Right hindlimb (tissue), 1 donor: ENCODE measurements at regions not wholly inside any gene's neighbourhood (a gene's known extent, or its start where the extent isn't known, plus 50 kb on each side); places are given as distances from the start of the nearest gene placed in this dataset.
A peak's percentile ranks its signal among the peaks of the same experiment; 100 is the strongest.

Experiments used
- DNase-seq: peaks from one replicate; pipeline ENCODE4 v3.0.0-alpha.2; 2018

DNA sequence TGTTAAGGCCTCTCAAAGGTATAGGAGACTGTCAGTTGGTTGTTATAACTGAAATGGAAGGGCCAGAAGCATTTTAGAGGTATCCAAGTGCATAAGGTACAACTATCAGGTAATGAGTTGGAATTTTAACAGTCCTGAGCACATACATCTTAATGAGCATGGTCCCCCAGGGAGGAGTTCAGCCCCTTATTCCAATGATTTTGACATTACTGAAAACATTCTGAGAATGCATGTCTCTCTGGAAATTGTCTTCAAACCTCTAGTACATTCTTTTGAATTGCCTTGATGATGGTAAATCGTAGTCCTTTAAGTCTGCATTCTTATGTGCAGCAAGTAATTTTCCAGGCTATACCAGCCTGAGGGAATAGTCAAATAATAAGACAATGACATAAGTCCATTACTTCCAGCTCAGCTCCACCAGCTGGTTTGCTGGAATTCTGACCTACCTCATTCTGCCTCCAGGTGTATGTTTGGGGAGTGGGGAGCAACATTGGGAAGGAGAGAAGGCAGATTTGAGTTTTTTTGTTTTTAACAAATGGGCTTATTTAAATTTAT, 239.2 kb downstream of the MSRB3 start:
- DNase-seq, result no peak

DNA sequence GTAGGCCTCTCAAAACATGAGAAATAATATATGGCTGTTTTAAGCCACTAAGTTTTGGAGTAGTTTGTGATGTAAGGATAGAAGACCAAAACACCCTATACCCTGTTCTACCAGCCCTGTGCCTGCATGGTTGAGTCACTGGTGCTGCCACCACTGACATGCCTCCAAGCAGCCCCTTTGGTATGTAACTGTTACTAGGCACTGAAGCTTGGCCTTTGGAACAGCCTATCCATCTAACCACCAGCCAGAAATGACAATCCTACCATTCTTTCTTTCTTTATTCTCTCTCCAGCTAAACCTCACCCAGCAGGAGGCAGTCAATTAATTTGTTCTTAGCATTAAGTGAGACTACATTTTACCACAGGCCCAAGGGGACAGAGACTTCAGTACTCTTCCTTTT, 240.3 kb downstream of the MSRB3 start:
- no peak for DNase-seq

DNA sequence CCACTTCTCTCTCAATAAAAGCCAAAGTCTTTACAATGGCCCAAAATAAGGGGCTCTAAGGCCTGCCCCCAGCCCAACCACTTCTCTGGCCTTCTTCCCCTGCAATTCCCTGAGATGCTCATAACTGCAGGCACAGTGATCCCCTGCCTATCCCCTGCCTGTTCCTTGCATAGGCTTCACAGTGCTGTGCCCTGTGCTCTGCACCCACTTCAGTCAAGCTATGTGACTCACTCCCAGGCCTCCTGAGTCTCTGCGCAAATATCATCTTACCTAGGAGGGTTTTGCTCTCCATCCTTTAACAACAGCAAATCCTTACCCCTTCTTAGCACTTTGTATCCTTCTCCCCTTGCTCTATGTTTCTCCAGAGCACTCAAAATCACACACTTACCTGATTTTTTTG, 242.2 kb downstream of the MSRB3 start:
- no peak for DNase-seq

DNA sequence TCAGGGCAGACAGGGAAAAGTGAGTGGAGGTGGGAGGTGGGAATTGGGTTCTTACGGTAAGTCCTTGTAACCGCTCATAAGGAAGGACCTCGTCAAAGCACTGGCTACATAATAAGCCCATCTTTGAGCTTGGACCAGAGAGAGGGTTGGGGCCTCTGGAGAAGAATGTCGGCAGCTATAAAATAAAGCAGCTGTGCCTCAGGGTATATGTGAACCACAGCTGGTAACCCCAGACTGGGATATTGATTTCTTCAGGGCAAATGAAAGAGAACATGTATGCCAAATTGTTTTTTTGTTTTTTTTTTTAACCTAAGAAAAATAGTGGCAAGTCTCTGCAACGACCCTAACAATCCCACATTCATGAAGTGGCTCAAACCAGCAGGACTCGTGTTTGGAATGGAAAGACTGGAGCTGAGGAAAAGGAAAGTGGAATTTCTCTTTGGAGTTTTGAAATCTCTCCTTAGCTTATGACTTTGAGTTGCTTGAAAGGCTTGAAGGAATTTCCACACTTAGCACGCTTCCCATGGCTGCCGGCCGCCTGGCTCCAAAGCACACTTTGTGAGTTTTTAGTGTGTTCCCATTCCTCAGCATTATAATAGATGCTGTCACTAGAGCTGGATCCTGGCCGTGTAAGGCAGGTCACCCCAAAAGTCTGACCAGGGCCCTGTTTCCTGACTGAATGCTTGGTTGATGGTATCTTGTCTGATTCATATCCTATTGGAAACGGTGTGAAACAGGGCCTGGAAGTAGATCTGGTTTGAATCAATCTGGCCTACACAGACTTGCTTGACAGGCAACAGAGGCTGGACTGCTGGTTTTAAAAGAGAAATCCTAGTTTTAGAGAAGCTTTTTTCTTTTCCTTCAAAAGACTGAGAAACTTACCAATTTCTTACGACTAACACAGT, 244.7 kb downstream of the MSRB3 start:
- no peak for DNase-seq

DNA sequence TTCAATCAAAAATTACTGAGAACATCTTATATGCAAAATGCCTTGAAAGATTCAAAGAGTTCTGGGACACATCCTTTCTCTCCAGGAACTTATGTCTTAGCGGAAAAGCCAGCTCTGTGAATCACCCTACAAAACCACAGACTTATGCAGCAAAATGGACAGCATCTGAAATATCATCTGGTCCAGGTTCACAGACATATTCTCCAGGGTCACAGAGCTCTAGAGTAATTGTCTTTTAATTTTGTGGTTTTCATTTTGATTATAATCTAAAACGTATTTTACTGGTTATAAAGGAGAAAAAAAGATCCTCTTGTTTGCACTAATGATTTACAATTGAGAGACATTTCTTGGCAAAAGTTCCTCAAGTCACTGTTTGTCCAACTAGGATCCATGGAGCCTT, 246.2 kb downstream of the MSRB3 start:
- DNase-seq, result no peak

DNA sequence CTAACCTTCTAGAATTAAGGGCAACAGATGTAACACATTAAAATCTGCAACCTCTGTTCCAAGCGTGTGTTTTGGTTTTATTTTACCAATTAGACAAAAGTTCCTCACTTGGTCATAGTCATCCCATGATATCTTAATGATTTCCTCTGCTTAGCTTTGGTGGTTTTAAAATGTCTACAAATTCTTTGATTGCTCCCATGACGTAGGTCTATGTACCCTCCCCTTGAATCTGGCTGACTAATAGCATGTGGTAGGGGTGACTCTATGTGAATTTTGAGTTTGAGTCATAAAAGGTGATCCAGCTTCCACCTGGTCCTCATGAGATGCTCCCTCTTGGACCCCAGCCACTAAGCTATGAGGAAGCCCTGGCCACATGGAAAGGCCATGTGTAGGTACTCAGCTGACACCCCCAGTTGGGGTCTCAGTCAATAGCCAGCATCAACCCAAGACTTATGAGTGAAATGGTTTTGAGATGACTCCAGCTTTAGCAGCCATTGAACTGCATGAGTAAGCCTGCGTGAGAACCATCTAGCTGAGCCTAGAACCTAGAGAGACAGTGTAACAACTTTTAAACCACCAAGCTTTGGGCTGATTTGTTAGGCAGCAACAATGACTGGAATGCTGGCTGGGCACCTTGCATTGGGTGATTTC, 247.1 kb downstream of the MSRB3 start:
- DNase-seq, result no peak

DNA sequence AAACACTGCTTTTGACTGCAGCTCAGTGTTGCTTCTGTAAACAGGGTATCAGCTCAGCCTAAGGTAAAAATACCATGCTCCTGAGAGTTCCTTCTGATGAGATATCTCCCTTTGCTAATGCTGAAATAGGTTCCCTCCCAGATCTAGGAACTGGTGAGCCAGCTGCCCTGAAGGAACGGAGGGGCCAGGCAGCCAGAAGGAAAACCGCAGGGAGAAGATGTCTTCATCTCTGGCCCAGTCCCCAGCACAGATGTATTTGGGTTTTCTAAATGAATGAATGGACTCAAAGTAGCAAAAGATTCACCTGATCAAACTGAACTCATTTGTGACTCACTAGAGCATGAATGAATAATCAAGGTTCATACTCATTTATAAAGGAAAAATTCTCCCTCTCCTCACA, 247.8 kb downstream of the MSRB3 start:
- DNase-seq, result no peak

DNA sequence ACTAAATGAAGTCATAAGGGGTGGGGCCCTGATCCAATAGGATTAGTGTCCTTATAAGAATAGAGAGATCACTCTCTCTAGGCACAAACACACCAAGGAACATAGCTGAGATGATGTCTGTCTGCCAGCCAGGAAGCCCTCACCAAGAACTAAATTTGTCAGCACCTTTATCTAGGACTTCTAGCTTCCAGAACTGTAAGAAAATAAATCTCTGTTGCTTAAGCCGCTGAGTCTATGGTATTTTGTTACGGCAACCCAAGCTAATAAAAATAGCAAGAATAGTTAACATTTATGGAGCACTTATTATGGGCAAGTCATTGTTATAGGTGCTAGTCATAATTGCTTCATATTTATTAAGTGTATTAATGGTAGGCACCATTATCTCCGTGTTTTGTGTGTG, 249.6 kb downstream of the MSRB3 start:
- DNase-seq, result no peak

DNA sequence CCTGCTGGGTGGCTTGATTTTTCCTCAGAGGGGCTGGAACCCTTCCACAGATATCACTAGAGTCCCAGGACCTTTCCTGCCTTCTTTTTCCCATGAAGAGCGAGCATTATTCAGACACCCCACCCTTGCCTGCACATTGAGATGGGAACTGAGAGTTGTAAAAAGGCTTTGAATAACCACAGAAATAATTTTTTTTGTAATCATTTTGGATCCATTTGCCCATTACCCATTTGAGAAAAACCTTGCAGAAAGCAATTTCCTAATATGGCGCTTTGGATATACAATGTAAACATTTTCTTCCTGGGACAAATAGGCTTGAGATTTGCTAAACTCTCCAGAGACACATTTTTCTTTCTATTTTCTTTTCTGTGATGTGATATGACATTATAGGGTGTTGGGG, 250.6 kb downstream of the MSRB3 start:
- no peak for DNase-seq

DNA sequence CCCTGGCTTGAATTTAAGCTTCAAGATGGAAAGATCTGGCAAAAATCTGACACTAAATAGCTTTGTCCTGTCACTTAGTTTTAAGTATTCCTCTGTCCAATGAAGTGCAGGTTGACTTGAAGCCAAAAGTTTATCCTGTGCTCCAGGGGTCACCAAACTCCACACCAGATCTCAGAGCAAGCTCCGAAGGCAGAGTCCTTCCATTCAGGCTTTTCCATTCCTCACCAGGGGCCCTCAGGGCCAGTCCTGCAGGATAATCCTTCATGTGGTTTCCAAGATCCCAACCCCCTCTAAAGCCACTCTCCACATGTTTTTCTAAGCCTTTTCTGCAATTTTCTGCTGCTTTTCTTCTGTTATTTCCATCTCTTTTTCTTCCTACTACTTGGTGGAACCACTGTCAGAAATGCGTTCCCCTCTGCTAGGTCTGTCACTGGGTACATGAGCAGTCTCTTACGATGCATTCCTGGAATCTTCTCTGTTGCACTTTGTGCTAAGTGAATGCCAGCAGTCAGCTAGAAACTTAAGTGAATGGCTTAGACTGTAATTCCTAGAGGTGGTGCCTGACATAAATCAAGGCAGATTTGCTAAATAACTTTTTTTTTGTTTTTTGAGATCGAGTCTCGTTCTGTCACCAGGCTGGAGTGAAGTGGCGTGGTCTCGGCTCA, 251.4 kb downstream of the MSRB3 start:
- DNase-seq, result no peak

DNA sequence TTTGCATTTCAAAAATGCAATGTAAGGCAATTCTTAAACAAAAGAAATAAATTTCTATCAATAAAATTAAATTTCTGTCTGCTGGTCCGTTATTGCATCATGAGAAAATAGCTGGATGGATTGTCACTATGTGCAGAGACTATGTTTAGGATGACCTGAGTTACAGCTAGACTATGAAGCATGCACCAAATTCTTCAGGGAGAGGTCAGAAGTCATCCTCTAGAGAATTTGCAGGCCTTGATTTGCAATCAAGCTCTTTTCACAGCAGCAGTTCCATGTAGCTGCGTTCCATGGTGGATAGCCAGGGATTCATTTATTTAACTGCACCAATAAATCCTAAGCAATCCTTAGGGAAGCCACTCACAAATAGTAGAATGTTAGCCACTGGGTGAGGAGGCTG, 253.7 kb downstream of the MSRB3 start:
- no peak for DNase-seq

DNA sequence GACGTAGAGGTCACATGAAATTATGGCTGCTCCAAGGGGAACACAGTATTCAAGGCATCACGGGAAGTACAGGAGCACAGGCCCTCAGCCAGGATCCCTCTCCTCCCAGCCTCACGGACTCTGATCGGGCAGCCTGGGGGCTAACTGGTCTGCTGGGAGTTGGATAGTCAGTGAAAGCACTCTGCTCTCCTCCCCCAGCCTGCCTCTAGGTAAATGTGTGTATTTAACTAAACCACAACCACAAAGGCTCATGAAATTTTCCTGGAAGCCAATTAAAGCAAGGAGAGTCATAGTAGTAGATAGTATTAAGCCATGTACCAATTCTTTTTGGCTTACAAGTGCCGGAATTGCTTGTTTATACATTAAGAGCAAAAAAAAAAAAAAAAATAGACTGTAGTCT, 254.3 kb downstream of the MSRB3 start:
- DNase-seq, result no peak

DNA sequence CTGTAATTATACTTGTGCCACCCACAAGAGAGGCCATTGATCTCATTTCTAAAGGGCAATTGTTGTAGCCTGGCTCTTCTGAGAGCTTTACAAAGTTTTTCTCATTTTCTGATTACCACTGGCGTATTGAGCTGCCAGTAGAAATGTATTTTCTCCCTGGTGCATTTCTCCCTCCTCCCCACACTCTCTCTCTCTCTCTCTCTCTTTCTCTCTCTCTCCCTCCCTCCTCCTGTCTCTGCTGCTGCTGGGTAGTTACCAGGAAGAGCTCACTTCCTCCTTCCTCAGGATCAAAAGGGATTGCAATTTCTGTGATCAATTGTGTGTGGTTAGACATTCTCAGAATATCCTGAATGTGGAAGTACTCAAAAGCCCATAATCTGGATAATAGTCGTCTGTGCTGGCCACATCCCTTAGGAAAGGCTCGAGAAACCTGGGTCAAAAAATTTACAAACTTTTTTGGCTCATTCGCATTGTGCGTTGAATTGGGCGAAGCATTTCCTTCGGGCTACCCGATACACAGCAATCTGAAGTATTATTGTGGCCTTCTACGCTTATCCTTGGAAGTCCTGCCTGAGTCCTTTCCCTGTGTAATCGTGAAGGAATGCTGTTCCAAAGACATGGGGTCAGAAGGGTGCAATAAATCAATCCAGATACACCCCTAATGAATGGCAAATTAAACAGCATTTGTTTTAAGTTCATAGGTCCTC, 254.8 kb downstream of the MSRB3 start:
- no peak for DNase-seq

DNA sequence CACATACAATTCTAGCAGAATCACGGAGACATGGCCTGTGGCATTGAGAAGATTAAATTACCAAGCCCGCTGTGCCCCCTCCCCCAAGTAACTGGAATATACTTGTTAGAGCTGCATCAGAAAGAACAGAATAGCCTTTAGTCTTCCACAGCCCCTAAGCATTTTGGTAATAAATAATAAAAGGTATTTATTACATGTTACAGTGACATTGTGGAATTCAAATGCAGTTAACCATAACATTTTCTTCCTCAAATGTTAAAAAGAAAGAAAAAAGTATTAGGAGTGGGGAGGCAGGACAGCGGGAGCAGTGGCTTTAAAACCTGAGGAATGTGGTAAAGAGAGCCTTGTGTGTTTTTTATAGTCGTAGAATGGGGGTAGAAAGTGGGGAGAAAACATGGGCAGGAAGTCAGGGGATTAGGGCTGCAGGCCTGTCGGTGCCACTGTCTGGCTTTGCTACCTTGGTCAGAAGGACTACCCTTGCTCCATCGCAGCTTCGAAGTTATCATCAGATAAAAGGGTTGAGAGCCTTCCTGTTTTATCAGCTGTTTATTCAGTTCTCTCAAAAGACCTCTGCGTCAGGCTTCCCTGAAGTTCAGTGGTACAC, 255.9 kb downstream of the MSRB3 start:
- DNase-seq, result no peak

DNA sequence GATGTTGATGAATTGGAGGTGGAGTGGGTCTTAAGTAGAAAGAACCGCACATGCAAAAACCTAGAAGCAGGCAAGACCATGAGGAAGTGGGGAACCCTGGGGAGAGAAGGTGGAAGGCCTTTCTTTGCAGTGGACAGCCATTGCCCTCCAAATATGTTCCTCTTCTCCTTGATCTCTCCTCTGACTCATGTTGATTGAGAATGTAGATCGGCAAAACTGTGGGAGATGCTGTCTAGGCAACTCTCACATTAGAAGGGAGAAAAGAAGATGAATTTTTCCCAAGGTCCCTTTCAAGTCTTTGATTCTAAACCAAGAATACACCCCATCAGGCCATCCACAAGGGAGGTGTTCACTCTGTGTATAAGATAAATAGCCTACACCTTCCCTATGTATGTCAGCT, 257.5 kb downstream of the MSRB3 start:
- DNase-seq, result no peak

DNA sequence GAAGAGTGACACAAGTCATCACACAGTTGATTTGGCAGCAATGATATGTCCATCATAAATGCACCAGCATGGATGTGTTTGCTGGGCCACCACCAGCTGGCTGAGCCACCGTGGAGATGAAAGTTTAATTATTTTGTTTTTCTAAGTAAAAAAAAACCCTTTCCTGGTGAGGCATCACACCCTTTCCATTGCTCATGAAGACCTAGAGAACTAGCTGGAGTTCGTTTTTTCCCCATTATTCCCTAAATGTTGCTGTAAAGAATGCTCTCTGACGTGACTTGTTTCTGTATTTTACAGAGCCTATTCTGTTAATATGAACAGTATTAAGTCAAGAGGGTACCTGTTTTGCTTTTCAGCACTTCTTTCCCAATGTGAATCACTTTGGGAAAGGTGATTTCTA, 257.9 kb downstream of the MSRB3 start:
- DNase-seq, result no peak

DNA sequence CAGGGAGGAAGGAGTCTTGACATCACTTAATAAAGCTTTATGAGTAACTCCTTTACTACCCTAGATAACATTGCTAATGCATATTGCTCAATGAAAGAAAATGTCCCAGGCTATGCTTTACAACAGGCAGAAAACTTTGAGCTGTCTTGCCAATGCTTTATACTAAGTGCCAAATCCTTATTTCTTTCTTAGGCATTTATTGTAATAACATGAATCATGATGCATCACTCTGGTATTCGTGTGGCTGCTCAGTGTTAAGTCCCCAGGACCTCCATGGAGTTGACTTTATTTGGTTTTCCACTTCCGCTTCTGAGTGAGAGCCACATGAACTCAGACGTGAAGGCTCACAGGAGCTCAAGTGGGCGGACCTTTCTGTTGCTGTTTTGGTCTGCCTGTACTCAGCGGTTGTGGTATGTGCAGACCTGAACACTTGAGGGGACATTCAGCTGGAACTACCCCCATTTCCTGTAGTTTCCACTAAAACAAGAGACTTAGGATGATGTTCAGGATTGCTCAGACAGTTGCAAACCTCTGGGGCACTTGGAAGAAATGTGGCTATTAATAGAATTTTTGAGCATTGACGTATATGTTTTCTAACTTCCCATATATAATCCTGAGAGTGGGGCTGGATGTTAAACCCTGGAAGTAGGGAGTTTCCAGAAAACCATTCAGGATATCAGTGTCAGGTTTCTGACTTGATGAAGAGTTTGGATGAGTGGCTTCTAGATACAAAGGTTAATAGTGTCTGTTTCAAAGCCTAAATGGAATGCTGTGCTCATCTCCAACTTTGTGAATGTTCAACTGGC, 258.6 kb downstream of the MSRB3 start:
- peak; percentile 71 for DNase-seq

DNA sequence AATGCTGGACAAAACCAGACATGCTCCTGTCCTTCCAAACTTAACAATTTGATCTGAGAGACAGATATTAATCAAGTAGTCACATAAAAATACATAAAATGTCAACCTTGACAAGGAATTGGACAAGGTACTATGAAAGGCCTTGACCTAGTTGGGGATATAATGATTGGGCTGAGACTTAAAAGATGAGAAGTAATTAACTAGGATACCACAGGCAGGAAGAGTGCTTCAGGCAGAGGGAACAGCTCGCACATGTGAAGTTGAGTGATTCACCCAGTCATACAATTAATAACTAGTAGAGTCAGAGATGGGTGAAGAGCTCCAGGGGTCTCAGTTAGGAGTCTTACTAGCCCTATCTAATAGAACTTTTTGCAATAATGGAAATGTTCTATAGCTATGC, 259.5 kb downstream of the MSRB3 start:
- DNase-seq, result no peak

DNA sequence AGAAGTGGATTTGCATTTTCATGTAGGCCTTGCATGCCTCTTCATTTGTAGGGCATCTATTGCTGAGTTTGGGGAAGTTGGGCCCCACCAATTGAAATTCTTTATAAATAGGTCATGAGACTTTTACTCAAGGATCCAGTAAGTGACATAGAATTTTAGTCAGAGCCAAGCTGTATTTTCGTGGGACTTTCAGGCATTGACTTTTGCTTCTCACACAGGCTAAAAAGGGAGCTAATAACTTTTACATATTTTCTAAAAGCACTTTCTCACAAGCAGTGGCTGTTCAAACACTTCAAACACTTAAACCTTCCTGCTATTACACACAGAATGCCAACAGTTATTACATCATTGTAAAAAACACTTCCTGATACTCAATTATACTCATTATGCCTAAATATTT, 260.5 kb downstream of the MSRB3 start:
- no peak for DNase-seq

DNA sequence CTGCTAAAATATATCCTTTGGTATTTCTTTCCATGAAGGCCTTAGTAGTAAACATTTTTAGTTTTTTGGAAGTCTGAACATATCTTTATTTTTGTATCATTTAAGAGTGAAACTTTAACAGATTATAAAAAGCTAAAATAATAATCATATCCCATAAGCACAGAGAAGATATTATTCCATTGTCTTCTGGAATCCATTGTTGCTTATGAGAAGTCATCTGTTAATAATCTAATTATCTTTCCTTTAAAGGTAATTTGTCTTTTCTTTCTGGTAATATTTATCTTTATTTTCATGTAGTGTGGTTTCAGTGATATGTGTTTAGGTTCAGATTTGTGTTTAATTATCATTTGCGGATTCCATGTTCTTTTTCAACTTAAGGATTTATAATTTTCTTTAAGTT, 261.7 kb downstream of the MSRB3 start:
- no peak for DNase-seq

DNA sequence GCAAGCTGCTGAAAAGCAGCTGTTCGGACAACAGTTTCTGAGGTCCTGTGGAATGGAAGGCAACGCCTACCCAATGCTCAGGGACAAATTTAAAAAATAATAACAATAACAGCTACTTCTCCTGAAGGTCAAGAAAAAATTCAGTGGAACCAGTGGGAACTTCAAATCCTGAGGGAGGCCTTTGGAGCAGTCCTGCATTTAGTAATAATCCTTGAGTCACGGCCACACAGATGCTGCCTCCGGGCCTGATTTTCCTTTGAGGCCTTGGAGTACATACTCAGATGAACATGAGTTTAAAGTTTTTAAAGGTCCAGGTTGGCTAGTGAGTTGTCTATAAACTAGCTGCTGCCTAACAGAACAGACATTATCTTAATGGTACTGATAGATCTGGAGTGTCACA, 268.0 kb downstream of the MSRB3 start:
- no peak for DNase-seq
